ENCODE measurements at regions not wholly inside any gene's neighbourhood (a gene's known extent, or its start where the extent isn't known, plus 50 kb on each side); places are given as distances from the start of the nearest gene placed in this dataset.

GRCh38 chr5:124692950-124693349 lies 53.5 kb downstream of the ZNF608 start:
- DNase-seq, result no peak

DNA sequence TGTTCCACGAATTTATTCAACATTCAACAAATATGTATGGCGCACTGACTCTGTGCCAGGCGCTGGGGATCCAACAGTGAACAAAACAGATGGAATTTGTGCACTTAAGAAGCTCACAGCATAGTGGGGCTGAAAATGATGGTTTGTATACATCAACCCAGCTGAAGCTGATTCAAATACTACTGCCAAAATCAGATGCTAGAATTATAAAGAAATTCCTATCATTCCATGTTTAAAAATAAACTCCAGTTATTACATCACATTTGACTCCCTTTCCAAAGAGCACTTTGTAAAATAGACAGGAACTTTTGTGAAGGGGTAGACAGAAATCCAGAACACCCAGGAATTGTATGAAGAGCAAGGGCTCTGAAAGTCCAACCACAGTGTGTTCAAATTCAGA lies 54.1 kb downstream of the ZNF608 start:
- DNase-seq, result no peak

GRCh38 chr5:124689653-124690052 lies 56.8 kb downstream of the ZNF608 start:
- no peak for DNase-seq

- no peak for DNase-seq
Measured at GRCh38 chr5:124686239-124687004, 60.0 kb downstream of the ZNF608 start.

DNA sequence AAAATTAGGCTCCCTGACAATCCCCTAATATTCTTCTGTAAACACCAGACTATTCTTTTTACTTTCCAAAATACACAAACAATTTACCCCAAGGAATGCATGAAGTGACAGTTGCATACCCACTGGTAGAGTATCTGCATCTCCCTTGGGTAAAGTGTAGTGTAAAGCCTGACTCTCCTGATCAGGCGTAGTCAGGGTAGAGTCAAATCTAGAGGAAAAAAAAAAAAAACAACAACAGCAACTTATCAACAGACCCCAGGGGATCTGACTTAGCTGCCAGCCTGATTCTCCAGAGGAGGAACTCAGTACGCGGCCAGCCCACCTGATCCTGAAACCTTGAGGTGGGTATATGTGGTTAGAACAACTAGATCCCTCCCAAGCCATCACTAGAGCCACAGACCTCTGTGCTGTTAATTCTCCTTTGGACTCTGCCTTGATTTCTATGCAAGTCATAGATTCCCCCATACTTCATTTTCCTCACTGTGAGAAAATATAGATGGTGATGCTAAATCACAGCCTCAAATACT lies 61.0 kb downstream of the ZNF608 start:
- DNase-seq, result no peak

- no peak for DNase-seq
Measured at GRCh38 chr5:124683917-124684555, 62.4 kb downstream of the ZNF608 start.

GRCh38 chr5:124679578-124680199 lies 66.8 kb downstream of the ZNF608 start:
- DNase-seq, result no peak

DNA sequence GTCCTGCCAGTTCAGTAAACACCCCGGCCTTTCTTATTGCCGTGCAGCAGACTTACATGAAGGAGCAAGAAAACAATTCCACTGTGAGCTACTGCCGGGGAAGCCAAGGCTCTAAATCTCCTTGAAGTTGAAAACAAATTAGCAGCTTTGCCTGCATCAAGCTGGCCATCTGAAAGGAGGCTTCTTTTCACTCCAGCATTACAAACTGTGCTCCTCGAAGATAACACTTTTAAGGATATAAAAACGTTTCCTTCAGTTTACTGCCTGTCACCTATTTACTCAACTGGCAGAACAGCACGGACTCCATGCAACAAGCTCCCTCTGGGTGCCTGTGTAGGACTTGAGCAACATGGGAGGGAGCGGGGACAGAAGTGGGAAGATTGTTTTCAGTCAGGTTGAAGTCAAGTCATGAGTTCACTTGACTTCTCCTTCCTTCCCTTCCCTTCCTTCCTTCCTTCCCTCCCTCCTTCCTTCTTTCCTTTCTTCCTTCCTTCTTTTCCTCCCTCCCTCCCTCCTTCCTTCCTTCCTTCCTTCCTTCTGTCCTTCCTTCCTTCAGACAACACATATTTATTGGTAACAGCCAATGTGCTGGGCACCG lies 67.4 kb downstream of the ZNF608 start:
- DNase-seq, result no peak

DNA sequence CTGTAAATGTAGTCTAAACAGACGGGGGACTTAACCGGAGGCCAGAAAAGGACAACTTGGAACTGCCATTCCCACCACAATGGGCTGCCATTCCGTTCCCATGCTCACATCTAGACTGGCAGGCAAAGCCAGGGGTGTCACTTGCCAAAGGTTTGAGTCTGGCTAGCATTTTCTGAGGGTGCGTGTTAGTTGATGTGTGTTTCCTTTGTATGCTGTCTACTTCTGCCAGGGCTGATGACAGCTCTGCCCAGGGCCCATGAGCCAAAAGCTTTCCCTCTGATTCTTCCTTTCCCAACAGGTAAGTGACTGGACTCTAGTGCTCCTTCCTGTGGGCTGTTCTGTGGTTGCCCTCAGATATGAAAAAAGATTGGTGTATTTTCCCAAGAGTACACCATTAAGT lies 68.0 kb downstream of the ZNF608 start:
- DNase-seq, result no peak

- DNase-seq, result no peak
Measured at GRCh38 chr5:124677374-124678351, 68.8 kb downstream of the ZNF608 start.

- no peak for DNase-seq
Measured at GRCh38 chr5:124675931-124676846, 70.2 kb downstream of the ZNF608 start.

GRCh38 chr5:124671193-124671592 lies 75.2 kb downstream of the ZNF608 start:
- no peak for DNase-seq

DNA sequence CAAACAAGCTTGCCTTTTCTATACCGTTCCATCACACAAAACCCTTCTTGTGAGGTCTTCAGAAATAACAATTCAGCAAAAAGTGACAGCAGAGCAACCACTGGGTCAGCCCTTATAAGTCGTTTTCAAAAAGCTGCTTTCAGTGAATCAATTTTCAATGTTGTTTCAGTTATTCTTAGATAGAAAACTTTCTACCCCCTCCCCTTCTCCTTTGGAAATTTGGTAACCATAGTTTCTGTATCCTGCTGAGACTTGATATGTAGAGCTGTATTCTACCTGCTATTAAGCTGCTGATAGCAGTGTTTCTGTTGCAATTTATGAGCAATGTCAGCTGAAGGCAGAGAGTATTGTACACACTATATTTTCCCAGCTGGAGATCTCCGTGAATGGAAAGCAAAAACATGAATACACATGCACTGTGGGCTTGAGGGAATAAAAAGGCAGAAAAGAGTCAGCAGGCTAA lies 75.7 kb downstream of the ZNF608 start:
- no peak for DNase-seq

DNA sequence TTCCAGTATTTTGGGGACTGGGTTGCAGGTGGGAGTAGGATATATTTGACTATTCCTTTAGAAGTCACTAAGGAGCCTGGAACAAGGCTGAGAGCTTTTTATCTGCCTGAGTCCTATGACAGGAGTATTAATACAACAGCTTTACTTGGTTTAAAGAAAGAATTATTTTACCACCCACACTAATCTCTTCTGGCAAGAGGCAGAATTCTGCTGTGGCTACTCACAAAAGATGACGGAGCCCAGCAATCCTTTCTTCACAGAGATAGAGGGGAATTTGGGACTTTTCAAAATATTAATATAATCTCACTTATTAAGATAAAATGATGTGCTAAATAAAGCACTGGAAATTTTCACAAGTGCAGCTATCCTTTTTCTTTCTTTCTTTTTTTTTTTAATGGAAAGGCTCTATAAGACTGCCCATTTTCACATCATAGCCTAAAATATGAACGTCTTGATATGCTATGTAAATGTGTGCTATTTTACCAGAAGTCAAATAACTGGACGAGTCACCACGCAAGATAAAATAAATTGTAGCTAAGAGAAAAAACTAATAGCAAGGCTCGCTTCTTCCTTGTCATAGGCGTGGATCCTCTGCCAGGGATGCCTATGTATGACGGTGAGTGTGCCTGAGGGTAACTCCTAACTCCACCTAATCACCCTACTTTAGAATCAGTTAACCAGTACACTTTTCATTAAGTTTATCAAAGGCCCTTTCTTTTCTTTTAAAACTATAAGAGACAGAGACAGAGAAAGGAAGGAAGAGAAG lies 76.3 kb downstream of the ZNF608 start:
- DNase-seq, result no peak

GRCh38 chr5:124669300-124669648 lies 77.2 kb downstream of the ZNF608 start:
- DNase-seq, result no peak

DNA sequence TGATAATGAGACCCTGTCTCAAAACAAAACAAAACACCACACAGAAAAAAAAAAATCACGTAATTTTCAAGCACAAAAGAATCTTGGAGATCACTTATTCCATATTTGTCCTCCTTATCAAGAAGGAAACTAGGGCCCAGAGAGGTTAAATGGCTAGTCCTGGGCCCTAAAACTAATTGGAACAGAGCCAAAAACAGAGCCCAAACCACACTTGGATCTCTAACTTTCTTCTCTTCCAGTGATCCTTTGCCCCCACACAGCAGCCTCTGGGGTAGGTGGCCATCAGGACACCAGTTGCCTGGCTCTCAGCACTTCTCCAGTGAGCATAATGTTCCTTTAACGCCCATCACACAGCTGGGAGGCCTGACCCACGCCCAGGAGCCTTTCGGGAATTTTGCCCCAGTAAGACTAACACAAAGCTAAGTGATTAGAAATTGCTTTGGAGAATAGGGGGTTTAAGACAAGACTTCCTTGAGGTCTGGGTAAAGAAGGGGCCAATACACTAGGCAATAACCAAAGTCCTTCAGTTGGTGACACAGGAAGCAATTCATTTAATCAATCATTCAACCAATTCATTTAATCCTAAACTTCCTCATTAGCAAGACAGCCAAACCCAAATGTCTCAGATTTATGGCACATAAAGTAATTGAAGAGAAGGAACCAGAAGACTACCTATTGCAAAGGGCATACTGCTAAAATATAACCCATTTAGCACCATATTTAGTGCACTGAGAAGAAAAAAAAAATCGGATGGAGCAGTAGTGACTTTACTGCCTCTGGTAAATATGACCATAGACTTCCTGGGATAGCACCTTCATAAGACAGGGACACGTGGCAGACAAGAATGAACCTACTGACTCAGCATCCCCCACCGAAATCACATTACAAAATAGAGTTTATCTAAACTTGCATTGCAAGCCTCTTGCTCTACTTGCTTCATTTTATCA lies 77.8 kb downstream of the ZNF608 start:
- DNase-seq, result no peak

DNA sequence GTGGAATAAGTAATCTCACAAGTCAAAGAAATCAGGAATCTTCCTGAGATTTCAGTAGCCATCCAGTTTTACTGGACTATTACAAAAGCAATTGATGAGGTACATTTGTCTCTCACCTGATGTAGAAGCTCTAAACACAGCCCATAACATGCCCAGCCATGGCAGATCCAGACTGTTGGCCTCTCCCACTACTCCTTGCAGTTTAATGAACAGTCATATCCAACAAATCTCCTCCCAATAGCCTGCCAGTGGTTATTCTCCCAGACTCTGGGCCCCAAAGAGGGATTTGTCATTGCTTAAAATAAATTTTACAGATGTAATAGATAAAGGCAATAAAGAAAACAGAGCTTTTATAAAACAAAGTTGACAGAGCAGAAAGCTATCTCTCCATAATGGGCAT lies 80.8 kb downstream of the ZNF608 start:
- DNase-seq, result no peak

DNA sequence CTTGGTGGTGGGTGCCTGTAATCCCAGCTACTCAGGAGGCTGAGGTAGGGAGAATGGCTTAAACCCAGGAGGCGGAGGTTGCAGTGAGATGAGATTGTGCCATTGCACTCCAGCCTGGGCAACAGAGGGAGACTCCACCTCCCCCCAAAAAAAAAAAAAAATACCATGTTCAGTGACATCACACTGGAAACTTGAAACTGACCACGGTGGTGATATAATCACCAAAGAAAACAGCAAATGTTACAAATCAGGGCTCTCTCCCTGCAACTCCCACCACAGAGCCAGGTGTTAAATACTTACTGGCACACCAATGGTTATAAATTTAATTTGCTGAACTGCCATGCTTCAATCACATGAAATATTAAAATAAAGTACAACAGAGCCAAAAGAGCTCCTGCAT lies 81.4 kb downstream of the ZNF608 start:
- DNase-seq, result no peak

DNA sequence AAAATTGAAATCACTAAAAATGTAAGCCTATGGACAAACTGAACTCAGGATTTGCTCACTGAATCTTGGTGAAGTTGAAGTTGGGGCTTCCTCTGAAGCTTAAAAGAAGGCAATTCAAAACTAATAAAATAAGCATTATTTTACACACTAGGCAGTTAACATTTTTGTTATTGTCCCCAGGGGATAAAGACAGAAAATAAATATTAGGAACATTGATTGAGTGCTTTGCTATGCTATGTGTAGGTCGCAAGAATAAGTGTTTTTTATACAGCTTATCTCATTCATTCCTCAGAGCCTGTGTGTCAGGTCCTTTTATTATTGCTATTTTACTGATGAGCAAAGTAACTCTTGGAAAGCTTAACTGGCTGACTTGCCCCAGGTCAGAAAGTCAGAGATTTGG lies 82.2 kb downstream of the ZNF608 start:
- DNase-seq, result no peak
